Ishikawa (cell line): ENCODE measurements at regions not wholly inside any gene's neighbourhood (a gene's known extent, or its start where the extent isn't known, plus 50 kb on each side); places are given as distances from the start of the nearest gene placed in this dataset.

Source experiments
- CEBPB ChIP-seq: IDR thresholded peaks from 2 replicates; pipeline ENCODE4 v1.6.1; 2012
- CREB1 ChIP-seq: IDR thresholded peaks from 2 replicates; pipeline ENCODE4 v1.6.1; 2012; ENCODE audit warnings: low read depth
- EGR1 ChIP-seq: IDR thresholded peaks from 2 replicates; pipeline ENCODE4 v1.6.1; 2012
- EP300 ChIP-seq: IDR thresholded peaks from 2 replicates; pipeline ENCODE4 v1.6.1; 2012; ENCODE audit warnings: borderline replicate concordance
- FOXM1 ChIP-seq: IDR thresholded peaks from 2 replicates; pipeline ENCODE4 v1.6.1; 2012; ENCODE audit warnings: low read depth, borderline replicate concordance
- NFIC ChIP-seq: IDR thresholded peaks from 2 replicates; pipeline ENCODE4 v1.6.1; 2012
- RAD21 ChIP-seq: IDR thresholded peaks from 2 replicates; pipeline ENCODE4 v1.6.1; 2012; ENCODE audit warnings: low read depth
- TAF1 ChIP-seq: IDR thresholded peaks from 2 replicates; pipeline ENCODE4 v1.6.1; 2012; ENCODE audit warnings: low read depth, mild to moderate bottlenecking
- TCF12 ChIP-seq: IDR thresholded peaks from 2 replicates; pipeline ENCODE4 v1.6.1; 2012; ENCODE audit warnings: low read depth
- TEAD4 ChIP-seq: IDR thresholded peaks from 2 replicates; pipeline ENCODE4 v1.6.1; 2012
- YY1 ChIP-seq: IDR thresholded peaks from 2 replicates; pipeline ENCODE4 v1.6.1; 2012; ENCODE audit warnings: low read depth
- ZBTB7A ChIP-seq: IDR thresholded peaks from 2 replicates; pipeline ENCODE4 v1.6.1; 2012; ENCODE audit warnings: low read depth
- TF ChIP-seq, protein P1 (sequence below): IDR thresholded peaks from 2 replicates; pipeline ENCODE4 v1.6.1; 2012; ENCODE audit warnings: low read depth, mild to moderate bottlenecking
- TF ChIP-seq, protein P2 (sequence below): IDR thresholded peaks from 2 replicates; pipeline ENCODE4 v1.6.1; 2012
- TF ChIP-seq, protein P3 (sequence below): IDR thresholded peaks from 2 replicates; pipeline ENCODE4 v1.6.1; 2012

DNA sequence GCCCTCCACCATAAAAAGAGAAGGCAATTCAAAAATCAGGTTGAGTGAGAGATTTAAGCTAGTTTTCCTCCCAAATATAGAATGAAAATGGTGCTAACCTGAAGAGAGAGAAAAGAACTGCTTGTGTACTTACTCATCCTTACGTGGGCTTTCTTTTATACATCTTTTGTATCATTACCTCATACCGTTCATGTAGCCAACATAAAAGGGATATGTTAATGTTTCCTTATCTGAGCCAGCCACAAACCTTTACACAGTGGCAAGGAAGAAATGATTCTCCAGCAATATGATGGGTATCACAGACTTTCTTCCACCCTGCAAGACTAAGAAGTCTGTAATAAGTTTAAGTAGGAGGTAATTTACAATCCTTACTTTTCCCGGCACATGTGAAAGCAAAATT lies 600.8 kb upstream of the ZNF385D start:
- no peak for TF ChIP-seq RAD21
- no peak for TF ChIP-seq NFIC
- TF ChIP-seq CREB1, result no peak
- TF ChIP-seq ZBTB7A, result no peak
- TF ChIP-seq CEBPB, result no peak
- TF ChIP-seq, protein P1, sequence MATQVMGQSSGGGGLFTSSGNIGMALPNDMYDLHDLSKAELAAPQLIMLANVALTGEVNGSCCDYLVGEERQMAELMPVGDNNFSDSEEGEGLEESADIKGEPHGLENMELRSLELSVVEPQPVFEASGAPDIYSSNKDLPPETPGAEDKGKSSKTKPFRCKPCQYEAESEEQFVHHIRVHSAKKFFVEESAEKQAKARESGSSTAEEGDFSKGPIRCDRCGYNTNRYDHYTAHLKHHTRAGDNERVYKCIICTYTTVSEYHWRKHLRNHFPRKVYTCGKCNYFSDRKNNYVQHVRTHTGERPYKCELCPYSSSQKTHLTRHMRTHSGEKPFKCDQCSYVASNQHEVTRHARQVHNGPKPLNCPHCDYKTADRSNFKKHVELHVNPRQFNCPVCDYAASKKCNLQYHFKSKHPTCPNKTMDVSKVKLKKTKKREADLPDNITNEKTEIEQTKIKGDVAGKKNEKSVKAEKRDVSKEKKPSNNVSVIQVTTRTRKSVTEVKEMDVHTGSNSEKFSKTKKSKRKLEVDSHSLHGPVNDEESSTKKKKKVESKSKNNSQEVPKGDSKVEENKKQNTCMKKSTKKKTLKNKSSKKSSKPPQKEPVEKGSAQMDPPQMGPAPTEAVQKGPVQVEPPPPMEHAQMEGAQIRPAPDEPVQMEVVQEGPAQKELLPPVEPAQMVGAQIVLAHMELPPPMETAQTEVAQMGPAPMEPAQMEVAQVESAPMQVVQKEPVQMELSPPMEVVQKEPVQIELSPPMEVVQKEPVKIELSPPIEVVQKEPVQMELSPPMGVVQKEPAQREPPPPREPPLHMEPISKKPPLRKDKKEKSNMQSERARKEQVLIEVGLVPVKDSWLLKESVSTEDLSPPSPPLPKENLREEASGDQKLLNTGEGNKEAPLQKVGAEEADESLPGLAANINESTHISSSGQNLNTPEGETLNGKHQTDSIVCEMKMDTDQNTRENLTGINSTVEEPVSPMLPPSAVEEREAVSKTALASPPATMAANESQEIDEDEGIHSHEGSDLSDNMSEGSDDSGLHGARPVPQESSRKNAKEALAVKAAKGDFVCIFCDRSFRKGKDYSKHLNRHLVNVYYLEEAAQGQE, result no peak
- no peak for TF ChIP-seq EP300
- no peak for TF ChIP-seq TCF12
- TF ChIP-seq EGR1, result no peak
- TF ChIP-seq TEAD4, result no peak
- no peak for TF ChIP-seq TAF1
- TF ChIP-seq, protein P2, sequence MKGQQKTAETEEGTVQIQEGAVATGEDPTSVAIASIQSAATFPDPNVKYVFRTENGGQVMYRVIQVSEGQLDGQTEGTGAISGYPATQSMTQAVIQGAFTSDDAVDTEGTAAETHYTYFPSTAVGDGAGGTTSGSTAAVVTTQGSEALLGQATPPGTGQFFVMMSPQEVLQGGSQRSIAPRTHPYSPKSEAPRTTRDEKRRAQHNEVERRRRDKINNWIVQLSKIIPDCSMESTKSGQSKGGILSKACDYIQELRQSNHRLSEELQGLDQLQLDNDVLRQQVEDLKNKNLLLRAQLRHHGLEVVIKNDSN, result no peak
- no peak for TF ChIP-seq YY1
- TF ChIP-seq, protein P3, sequence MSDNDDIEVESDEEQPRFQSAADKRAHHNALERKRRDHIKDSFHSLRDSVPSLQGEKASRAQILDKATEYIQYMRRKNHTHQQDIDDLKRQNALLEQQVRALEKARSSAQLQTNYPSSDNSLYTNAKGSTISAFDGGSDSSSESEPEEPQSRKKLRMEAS, result no peak
- no peak for TF ChIP-seq FOXM1

DNA sequence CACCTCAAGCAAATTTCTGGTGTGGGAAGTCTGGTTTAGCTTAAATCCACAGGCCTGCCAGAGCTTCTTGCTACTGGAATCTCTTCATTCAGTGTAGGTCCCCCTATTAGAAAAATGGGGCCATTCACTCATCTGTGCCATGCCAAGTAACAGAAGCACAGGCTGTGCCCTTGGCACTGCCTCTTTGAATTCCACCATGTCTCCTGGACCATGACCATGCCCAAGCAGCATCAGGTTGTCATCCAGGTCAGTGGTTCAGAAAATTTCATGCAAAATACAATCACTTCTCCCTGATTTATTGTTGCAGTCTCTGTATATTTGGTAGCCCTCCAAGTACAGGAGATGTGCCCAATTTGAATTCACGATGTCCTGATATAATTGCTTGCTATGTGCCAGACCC lies 602.1 kb upstream of the ZNF385D start:
- TF ChIP-seq EP300, result no peak
- no peak for TF ChIP-seq NFIC
- no peak for TF ChIP-seq TEAD4
- TF ChIP-seq TCF12, result no peak

DNA sequence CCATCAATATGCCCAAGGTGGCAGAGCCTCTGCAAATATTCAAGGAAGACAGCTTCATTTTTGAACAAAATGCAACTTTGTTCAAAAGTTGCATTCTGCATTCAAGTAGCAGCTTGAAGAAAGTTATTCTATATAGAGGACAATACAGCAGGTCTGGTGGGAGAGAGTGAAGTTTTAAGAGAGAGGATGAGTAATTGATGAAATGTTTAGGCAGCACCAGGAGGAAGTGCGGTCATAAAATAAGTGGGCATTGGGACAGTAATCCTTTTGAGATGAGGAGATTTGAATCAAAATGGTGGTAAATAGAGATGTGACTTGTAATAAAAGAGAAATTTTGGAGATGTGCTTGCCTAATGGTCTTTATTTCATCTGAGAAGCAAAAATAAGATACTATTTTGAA lies 607.3 kb upstream of the ZNF385D start:
- TF ChIP-seq TCF12, result no peak
- no peak for TF ChIP-seq EGR1
- TF ChIP-seq FOXM1, result no peak
- no peak for TF ChIP-seq NFIC
- TF ChIP-seq EP300, result no peak
- TF ChIP-seq, protein P1, result no peak
- TF ChIP-seq YY1, result no peak
- TF ChIP-seq, protein P2, result no peak
- TF ChIP-seq TEAD4, result no peak
- no peak for TF ChIP-seq TAF1
- TF ChIP-seq CREB1, result no peak
- TF ChIP-seq, protein P3, result no peak
- TF ChIP-seq CEBPB, result no peak
- no peak for TF ChIP-seq RAD21
- no peak for TF ChIP-seq ZBTB7A

DNA sequence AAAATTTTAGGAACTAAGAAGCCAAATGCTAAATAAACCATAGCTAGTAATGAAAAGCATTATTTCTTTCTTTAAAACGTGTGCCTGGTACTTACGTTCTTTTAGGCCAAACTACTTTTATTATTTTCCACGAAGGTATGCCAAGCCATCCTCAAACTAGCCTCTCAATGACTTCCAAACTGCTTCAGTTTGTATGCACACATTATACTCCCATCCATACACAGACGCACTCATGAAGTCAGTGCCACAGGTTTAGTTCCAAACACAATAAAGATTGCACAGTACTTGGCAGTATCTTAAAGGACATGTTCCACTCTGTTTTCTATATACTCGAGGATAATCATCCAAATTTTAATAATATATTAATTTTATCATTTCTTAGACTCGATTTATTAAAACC lies 609.2 kb upstream of the ZNF385D start:
- TF ChIP-seq RAD21 (no peak), FOXM1 (no peak), EP300 (no peak), TEAD4 (no peak), ZBTB7A (no peak), TAF1 (no peak), CEBPB (no peak), TCF12 (no peak), NFIC (no peak), CREB1 (no peak)
- TF ChIP-seq, protein P3, result no peak
- TF ChIP-seq, protein P2, result no peak

DNA sequence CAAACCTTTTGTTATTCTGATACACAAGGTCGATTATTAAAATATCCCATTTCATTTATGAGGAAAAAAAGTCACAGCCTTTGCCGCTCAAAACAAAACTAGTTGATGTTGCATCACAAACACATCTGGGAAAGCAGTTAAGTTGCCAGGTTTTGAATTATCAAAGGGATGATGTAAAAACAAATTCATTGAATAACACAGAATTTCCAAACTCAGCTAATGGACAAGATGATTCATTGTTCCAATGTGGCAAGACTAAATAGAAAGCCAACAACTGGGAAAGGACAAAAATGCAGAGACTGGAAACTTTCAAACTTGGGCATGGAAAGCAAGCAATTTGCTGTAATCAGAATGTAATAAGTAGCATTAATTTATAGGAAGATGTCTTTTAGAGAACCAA lies 610.0 kb upstream of the ZNF385D start:
- TF ChIP-seq CEBPB (no peak), NFIC (no peak), TEAD4 (no peak), RAD21 (no peak), TCF12 (no peak), EGR1 (no peak), ZBTB7A (no peak), TAF1 (no peak), FOXM1 (no peak), CREB1 (no peak), EP300 (no peak), YY1 (no peak)
- TF ChIP-seq, protein P1, result no peak
- TF ChIP-seq, protein P3, result no peak
- TF ChIP-seq, protein P2, result no peak
